Cardiac muscle cell (in vitro differentiated cells and primary cell): ENCODE measurements at regions not wholly inside any gene's neighbourhood (a gene's known extent, or its start where the extent isn't known, plus 50 kb on each side); places are given as distances from the start of the nearest gene placed in this dataset.
A peak's percentile ranks its signal among the peaks of the same experiment; 100 is the strongest.

ENCODE experiments used
- DNase-seq, 2 donors: peaks; one replicate each; pipeline versions ENCODE4 v3.0.0 to v3.0.0-alpha.2; 2010 to 2017; ENCODE audit warnings: low read depth in 1 of 2, low spot score in 1 of 2
- H3K27ac ChIP-seq: fragments of 200-600 bp; sonication (generic); 2 replicates; pipeline ENCODE4 v1.5.1; 2016
- H3K27me3 ChIP-seq: fragments of 200-600 bp; sonication (generic); 2 replicates; pipeline ENCODE4 v1.6.0; 2016; ENCODE audit warnings: control low read depth
- H3K36me3 ChIP-seq: fragments of 200-600 bp; sonication (generic); 2 replicates; pipeline ENCODE4 v1.5.1; 2016; ENCODE audit warnings: control low read depth
- H3K4me1 ChIP-seq: fragments of 200-600 bp; sonication (generic); 2 replicates; pipeline ENCODE4 v1.8.1; 2017; ENCODE audit warnings: low read depth, mild to moderate bottlenecking, mixed run types
- H3K4me3 ChIP-seq: fragments of 200-600 bp; sonication (generic); 2 replicates; pipeline ENCODE4 v1.5.1; 2016; ENCODE audit warnings: mild to moderate bottlenecking
- H3K9me3 ChIP-seq: fragments of 200-600 bp; sonication (generic); 2 replicates; pipeline ENCODE4 v1.5.1; 2017; ENCODE audit warnings: low read depth, mild to moderate bottlenecking, control low read depth
- TF ChIP-seq, protein P1 (sequence below): IDR thresholded peaks from 2 replicates; pipeline ENCODE4 v1.5.1; 2012; ENCODE audit warnings: low read depth, mild to moderate bottlenecking, low read length

DNA sequence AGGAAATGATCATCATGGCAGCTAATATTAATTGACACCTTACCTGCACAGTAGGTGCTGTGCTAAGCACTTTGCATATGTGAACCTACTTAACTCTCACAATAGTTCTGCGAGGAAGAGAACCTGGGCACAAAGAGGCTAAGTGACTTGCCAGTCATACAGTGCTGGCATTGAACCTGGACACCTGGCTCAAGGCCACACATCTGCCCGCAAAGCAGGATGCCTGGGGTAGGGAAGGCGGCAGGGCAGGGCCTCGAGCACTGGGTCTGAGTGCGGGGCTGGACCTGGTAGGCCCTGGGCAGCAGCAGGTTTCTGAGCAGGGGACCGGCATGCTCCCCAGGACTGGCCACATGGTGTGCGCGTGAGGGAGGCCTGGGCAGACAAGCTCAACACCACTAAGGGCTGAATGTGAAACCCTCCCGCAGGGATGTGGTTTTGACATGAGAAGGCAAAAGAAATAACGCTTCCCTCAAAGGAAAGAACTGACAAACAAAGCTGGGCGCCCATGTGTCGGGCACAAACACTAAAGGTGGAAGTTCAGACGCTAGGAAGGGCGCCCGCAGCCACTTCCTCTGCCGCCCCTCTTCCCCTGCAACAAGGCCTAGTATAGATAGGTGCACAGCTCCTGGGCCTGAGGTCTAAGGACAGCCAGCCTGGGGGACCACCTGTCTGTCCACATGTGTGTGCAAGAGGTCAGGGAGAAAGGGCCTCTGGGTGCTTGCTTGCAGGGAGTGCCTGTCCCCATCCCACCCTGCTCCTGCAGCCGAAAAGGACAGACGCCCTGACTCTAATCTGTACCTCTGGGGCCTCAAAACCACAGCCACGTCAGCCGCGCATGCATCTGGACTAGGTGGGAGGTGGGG is 92.5 kb downstream of the ZFP36L2 start:
- Histone ChIP-seq H3K36me3 (no peaks in the 10 kb centered on the region), H3K27me3 (no peaks in the 10 kb centered on the region), H3K9me3 (no peaks in the 10 kb centered on the region), H3K4me3 (no peak overlapping the region), H3K27ac (no peak overlapping the region), H3K4me1 (peaks cover 8% of the 10 kb centered on the region)
- TF ChIP-seq, protein P1, sequence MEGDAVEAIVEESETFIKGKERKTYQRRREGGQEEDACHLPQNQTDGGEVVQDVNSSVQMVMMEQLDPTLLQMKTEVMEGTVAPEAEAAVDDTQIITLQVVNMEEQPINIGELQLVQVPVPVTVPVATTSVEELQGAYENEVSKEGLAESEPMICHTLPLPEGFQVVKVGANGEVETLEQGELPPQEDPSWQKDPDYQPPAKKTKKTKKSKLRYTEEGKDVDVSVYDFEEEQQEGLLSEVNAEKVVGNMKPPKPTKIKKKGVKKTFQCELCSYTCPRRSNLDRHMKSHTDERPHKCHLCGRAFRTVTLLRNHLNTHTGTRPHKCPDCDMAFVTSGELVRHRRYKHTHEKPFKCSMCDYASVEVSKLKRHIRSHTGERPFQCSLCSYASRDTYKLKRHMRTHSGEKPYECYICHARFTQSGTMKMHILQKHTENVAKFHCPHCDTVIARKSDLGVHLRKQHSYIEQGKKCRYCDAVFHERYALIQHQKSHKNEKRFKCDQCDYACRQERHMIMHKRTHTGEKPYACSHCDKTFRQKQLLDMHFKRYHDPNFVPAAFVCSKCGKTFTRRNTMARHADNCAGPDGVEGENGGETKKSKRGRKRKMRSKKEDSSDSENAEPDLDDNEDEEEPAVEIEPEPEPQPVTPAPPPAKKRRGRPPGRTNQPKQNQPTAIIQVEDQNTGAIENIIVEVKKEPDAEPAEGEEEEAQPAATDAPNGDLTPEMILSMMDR, result no peak
- no peak for DNase-seq

DNA sequence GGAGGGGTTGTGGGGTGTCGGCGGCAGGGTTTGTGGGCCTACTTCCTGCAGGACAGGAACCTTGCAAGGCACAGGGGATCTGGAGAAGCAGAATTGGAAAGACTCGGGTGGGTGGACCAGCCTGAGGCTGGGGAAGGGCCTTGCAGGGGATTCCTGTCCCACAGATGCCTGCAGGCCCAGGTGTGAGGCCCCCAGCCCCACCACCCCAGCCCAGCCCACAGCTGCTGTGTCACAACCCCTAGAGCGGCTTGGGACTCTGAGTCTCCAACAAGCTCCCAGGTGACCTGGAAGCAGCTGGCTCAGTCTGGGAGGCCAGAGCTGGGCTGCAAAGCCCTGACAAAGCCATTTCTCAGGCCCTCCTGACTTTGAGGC is 93.1 kb downstream of the ZFP36L2 start:
- no peaks in the 10 kb centered on the region for H3K9me3 ChIP-seq
- no peak overlapping the region for H3K4me3 ChIP-seq
- H3K27me3 ChIP-seq, result no peaks in the 10 kb centered on the region
- no peaks in the 10 kb centered on the region for H3K36me3 ChIP-seq
- peaks cover 8% of the 10 kb centered on the region for H3K4me1 ChIP-seq
- TF ChIP-seq, protein P1, result no peak
- no peak overlapping the region for H3K27ac ChIP-seq
- DNase-seq, result no peak

DNA sequence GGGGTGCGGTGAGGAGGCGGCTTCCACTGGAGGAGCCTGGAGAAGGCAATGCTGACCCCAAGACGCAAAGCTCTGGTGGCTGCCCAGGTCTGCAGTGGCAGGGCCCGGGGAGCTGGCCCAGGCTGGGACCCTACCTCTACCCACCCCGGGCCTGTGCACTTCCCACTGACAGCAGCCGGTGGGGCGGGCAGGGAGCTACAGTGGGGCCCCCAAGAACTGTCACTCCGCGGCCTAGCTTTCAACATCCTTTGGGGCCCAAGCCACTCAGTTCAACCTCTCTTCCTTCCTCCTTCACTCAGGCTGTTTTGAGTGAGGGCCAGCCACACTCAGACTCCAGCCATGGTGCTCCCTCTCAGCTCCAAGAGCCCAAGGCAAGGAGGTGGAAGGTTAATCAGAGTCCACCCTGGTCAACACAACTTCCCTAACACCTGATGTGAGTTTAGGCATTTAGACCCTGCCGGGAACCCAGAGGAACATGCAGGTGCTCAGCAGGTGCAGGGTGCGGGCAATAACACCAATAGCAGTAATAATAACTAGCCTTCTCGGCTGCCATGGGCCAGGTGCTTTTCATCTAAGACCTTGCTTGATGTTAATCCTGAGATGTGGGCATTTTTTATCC is 93.6 kb downstream of the ZFP36L2 start:
- DNase-seq, result no peak
- Histone ChIP-seq H3K27me3 (no peaks in the 10 kb centered on the region), H3K36me3 (no peaks in the 10 kb centered on the region), H3K4me3 (no peak overlapping the region), H3K9me3 (no peaks in the 10 kb centered on the region), H3K27ac (no peak overlapping the region), H3K4me1 (peaks cover 8% of the 10 kb centered on the region)
- TF ChIP-seq, protein P1, result no peak

DNA sequence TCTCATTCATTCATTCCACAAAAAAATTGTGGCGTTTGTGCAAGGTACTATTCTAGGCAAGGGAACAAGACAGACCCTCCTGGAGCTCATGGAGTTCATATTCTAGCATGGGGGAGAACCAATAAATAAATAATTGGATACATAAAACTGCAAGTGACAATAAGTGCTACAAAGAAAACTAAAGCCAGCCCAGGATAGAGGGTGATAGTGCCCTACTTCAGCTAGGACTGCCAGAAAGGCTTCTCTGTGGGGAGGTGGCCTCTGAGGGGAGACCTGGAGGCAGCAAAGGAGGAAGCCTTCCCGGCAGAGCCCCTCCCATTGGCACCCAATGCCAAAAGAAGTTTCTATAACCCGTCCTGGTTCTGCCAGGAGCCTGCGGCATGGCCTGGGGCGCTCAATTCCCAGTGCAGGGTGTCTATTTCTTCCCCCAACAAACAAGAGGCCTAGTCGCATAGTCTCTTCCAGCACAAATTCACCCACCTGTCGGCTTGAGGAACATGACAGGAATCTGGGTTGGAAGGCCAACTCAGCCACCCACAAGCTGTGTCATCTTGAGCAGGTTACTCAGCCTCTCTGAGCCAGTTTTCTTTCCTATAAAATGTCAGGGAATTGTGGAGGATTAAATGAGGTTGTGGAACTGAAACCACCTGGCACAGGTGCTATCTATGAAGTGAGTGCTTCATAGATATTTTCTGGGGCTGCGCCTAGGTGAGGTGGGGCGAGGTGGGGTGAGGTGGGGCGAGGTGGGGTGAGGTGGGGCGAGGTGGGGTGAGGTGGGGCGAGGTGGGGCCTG is 94.3 kb downstream of the ZFP36L2 start:
- H3K36me3 ChIP-seq, result no peaks in the 10 kb centered on the region
- DNase-seq, result no peak
- no peak overlapping the region for H3K27ac ChIP-seq
- peaks cover 8% of the 10 kb centered on the region for H3K4me1 ChIP-seq
- no peaks in the 10 kb centered on the region for H3K9me3 ChIP-seq
- H3K4me3 ChIP-seq, result no peak overlapping the region
- TF ChIP-seq, protein P1, result no peak
- H3K27me3 ChIP-seq, result no peaks in the 10 kb centered on the region

DNA sequence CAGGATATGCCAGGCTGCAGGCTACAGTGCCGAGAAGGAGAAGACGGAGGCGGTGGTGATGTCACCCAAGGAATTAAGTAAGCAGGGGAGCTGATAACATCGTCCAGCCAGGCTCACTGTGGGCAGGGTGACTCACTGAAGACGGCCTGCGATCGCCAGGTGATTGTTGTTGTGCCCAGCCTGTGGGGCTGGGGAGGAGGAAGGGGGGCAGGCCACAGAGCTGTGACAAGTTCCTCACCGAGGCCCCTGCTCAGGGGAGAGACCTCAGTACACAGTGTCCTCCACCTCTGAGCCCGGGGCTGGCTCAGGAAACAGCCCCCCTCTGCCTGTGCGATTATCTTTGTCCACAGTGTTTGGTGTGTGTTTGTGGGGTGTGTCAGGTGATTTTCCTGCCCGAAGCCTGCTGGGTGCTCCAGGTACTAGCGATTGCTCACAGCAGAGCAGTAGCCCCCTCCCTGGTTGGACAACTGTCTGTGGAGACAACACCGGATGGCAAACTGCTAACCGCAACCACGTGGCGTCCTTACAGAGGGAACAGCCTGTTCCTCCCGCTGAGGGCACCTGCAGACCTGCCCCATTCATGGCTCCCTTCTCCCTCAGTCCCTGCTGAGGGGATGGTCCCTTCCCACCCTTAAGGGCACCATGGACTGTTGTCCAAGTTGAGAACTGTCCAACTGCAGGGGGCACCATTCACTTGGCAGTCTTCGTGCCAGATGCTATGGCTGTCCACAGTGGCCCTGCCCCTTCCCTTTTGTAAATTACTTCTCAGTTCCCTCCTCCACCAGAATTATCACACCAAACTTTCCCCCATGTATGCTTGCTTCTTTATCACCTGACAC is 95.1 kb downstream of the ZFP36L2 start:
- no peaks in the 10 kb centered on the region for H3K36me3 ChIP-seq
- H3K9me3 ChIP-seq, result no peaks in the 10 kb centered on the region
- no peak overlapping the region for H3K4me3 ChIP-seq
- TF ChIP-seq, protein P1, result peak; percentile 42
- H3K27ac ChIP-seq, result no peak overlapping the region
- H3K4me1 ChIP-seq, result peaks cover 8% of the 10 kb centered on the region
- peak; percentile 49 to 87 for DNase-seq
- H3K27me3 ChIP-seq, result no peaks in the 10 kb centered on the region
